NCI-H2081 (cell line): ENCODE measurements at regions not wholly inside any gene's neighbourhood (a gene's known extent, or its start where the extent isn't known, plus 50 kb on each side); places are given as distances from the start of the nearest gene placed in this dataset.
A peak's percentile ranks its signal among the peaks of the same experiment; 100 is the strongest.
"Not testable (repeated sequence)": the region's sequence is repeated elsewhere in the genome, so short reads cannot be mapped to it uniquely, and the experiment has no call there.

Experiments
- DNase-seq, 2 experiments: peaks; one replicate each; lab custom pipeline; 2025; lab: John Stamatoyannopoulos, UW

DNA sequence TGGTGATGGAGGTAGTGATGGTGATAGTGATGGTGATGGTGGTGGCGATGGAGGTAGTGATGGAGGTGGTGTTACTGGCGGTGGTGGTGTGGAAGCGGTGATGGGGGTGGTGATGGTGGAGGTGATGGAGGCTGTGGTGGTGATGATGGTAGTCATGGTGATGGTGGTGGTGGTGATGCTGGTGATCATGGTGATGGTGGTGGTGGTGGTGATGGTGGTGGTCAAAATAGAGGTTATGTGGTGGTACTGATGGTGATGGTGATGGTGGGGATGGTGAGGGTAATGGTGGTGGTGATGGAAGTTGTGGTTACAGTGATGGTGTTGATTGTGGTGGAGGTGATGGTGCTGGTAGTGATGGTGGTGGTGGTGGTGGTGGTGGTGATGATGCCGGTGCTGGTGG is 199.2 kb downstream of the IGLL1 start:
- DNase-seq, result no peak

DNA sequence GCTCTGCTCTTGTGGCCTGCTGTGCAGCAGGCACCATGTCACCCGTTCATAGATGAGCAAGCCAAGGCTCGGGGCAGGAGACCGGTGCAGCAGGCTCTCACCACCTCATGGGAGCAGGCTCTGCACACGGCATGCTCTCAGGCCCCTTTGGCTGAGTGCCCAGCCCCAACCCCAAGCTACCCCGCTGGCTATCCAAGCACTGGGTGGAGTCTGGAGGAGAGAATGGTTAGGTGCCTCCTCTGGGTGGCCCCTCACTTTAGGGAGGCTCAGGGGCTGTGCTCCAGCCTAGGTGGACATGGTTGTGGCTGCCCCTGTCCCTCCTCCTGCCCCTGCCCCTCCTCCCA is 199.9 kb downstream of the IGLL1 start:
- DNase-seq, result peak in 1 of 2 experiments; percentile 7

GRCh38 chr22:23379540-23380229 is 199.4 kb downstream of the BCR start:
- not testable (repeated sequence) for DNase-seq

DNA sequence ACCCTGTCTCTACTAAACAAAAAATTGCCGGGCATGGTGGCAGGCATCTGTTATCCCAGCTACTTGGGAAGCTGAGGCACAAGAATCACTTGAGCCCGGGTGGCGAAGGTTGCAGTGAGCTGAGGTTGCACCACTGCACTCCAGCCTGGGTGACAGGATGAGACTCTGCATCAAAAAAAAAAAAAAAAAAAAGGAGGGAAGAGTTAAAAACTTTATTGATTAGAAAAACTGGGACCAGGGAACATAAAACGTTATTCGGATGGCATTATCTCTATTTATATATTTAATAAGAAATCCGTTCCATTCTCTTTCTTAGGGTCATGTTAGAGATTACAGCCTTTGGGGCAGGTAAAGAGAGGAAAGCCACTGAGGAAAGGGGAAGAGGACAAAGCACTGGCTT is 197.5 kb downstream of the BCR start:
- no peak for DNase-seq

DNA sequence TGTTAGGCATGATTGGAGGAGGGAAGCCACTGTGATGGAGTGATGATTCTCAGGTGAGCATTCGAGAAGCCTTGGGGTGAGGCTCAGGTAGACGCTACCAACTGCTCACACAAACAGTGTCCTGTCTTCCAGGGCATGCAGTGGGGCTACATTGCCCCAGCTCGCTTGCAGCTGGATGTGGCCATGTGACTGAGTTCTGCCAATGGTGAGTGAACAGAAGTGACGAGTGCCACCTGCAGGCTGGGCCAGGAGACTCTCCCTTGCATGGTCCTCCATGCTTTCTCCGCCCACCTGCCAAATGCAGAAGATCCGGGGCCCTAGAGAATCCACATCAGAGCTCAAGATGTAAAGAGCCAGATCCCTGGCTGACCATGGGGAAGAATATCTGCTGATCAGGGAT is 195.9 kb downstream of the BCR start:
- DNase-seq, result no peak

- no peak for DNase-seq
These were observed 194.9 kb downstream of the BCR start for GRCh38 chr22:23375031-23375827.

DNA sequence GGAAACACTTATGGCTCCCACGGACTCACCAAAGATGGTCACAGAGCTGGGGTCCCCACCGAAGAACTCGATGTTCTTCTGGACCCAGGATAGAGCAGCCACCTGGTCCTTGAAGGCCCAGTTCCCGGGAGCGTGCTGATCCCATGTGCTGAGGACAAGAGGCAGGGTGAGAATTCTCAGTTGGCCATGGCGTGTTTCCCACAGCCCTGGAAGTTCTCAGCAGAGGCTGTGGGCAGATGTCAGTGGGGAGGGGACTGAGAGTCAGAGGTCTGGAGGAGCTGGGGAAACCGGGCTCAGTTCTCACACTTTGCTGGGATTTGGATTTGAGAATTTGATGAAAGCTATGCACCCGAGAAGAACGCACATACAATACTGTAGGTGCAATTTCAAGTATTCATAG is 193.3 kb downstream of the BCR start:
- DNase-seq, result no peak

DNA sequence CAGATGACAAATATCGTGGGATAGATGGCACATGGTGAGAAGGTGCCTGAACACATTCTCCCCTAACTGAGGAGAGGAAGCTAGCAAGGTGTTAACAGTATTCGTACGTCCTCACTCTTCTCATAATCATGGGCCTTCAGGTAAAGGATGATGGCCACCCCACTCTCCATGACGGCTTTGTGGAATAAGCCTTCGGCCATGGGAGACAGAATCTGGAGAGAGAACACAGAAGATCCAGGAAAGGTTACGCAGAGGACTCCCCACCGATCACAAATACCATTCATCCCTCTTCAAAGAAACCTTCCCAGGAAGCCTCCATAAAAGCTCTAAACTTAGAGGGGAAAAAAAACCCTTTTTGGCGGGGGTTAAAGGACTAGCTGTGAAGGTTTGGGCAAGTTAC is 189.9 kb downstream of the BCR start:
- DNase-seq, result no peak

DNA sequence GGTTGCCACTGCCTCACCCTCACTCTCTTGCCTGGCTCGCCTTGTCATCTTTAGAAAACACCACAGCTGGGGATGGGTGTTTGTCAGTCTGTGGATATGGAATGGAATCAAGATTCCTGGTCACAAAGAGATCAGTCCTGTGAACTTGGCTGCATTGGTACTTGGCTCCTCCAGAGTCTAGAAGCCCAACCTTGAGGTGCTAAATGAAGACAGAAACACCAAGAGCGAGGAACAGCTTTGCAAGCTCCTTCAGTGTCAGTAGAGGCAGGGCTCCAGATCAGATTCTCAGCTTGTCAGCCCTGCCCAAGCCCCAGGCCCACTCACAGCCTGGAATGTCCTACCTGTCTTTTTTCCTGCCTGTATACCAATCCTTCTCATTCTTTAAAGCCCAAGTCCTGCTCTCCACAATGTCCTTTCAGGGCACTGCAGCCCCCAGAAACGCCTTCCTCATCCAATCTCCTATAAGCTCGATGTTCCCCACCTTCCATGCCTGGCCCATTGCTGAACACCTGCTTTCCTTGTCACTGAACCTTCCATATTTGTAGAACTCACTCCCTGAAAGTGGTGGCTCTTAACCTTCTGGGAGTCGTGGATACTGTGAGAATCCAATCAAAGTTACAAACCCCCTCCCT is 188.9 kb downstream of the BCR start:
- no peak for DNase-seq
